ENCODE measurements at regions not wholly inside any gene's neighbourhood (a gene's known extent, or its start where the extent isn't known, plus 50 kb on each side); places are given as distances from the start of the nearest gene placed in this dataset.

DNA sequence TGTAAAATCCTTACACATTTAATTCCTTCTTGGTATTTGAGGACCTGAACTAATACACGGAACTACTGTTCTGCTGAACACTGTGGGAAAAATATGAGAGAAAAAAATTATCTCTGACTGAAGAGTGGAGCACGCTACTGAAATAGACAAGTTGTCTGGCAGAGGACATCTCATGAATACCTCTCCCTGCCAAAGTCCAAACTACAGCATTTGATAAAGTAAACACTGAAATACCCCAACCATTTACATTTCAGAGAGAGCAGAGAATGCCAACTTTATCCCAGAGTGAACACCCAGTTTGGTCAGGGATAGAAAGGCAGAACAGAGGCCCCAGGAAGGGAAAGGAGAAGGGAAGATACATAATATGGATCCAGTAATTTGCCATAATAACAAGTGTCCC is 920.7 kb downstream of the SQOR start:
- TF ChIP-seq, protein P1, sequence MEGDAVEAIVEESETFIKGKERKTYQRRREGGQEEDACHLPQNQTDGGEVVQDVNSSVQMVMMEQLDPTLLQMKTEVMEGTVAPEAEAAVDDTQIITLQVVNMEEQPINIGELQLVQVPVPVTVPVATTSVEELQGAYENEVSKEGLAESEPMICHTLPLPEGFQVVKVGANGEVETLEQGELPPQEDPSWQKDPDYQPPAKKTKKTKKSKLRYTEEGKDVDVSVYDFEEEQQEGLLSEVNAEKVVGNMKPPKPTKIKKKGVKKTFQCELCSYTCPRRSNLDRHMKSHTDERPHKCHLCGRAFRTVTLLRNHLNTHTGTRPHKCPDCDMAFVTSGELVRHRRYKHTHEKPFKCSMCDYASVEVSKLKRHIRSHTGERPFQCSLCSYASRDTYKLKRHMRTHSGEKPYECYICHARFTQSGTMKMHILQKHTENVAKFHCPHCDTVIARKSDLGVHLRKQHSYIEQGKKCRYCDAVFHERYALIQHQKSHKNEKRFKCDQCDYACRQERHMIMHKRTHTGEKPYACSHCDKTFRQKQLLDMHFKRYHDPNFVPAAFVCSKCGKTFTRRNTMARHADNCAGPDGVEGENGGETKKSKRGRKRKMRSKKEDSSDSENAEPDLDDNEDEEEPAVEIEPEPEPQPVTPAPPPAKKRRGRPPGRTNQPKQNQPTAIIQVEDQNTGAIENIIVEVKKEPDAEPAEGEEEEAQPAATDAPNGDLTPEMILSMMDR (conservative IDR thresholded peaks at IDR 0.05; ENCODE audit: low read depth, low read length), result no peak
- TF ChIP-seq EZH2 (IDR thresholded peaks at IDR 0.05; ENCODE audit: low read length, unreplicated experiment) (no peak), EZH2phosphoT487 (IDR thresholded peaks at IDR 0.05; ENCODE audit: borderline replicate concordance, low read length) (no peak)

Measured in PC-3 (cell line).